ENCODE measurements at regions not wholly inside any gene's neighbourhood (a gene's known extent, or its start where the extent isn't known, plus 50 kb on each side); places are given as distances from the start of the nearest gene placed in this dataset.

GRCh38 chr6:71531006-71531405 lies 242.4 kb downstream of the OGFRL1 start:
- TF ChIP-seq POLR2A (IDR thresholded peaks at IDR 0.05) (no peak), CTCF (IDR thresholded peaks at IDR 0.05 in 4 of 5, conservative IDR thresholded peaks at IDR 0.05 in 1 of 5) (no peak)
- no peak overlapping the region for H3K4me3 ChIP-seq
- DNase-seq (no peak), ATAC-seq (no peak)
- no peaks in the 10 kb centered on the region for H3K9me3 ChIP-seq
- no peaks in the 10 kb centered on the region for H3K27me3 ChIP-seq
- no peaks in the 10 kb centered on the region for H3K36me3 ChIP-seq
- H3K27ac ChIP-seq, result no peak overlapping the region
- intact Hi-C loops (cut with DNase I; ENCODE audit: low total_unique reads), result loop anchor here (5.0 kb wide), 1 partner anchor 551 kb away; no protein-coding TSS in a partner anchor
- no peaks in the 10 kb centered on the region for H3K4me1 ChIP-seq
- in situ Hi-C loops (cut with MboI; ENCODE audit: low sequenced_read_pairs in 4 of 4), result loop anchor here in 3 of 4 donors (5.0 to 25.0 kb wide), 2 partner anchors 551 to 556 kb away; no protein-coding TSS in a partner anchor

GRCh38 chr6:71531841-71532240 lies 243.2 kb downstream of the OGFRL1 start:
- H3K36me3 ChIP-seq, result no peaks in the 10 kb centered on the region
- H3K27me3 ChIP-seq, result no peaks in the 10 kb centered on the region
- H3K9me3 ChIP-seq, result no peaks in the 10 kb centered on the region
- no peak overlapping the region for H3K4me3 ChIP-seq
- TF ChIP-seq CTCF (IDR thresholded peaks at IDR 0.05 in 4 of 5, conservative IDR thresholded peaks at IDR 0.05 in 1 of 5) (no peak), POLR2A (IDR thresholded peaks at IDR 0.05) (no peak)
- in situ Hi-C loops (cut with MboI; ENCODE audit: low sequenced_read_pairs in 4 of 4) (loop anchor here in 3 of 4 donors (5.0 to 25.0 kb wide), 2 partner anchors 550 to 555 kb away; no protein-coding TSS in a partner anchor), intact Hi-C loops (cut with DNase I; ENCODE audit: low total_unique reads) (loop anchor here (5.0 kb wide), 1 partner anchor 550 kb away; no protein-coding TSS in a partner anchor)
- DNase-seq (no peak), ATAC-seq (no peak)
- no peaks in the 10 kb centered on the region for H3K4me1 ChIP-seq
- no peak overlapping the region for H3K27ac ChIP-seq

GRCh38 chr6:71533939-71534379 lies 245.3 kb downstream of the OGFRL1 start:
- in situ Hi-C loops (cut with MboI; ENCODE audit: low sequenced_read_pairs in 4 of 4) (loop anchor here in 3 of 4 donors (5.0 to 25.0 kb wide), 2 partner anchors 548 to 553 kb away; no protein-coding TSS in a partner anchor), intact Hi-C loops (cut with DNase I; ENCODE audit: low total_unique reads) (loop anchor here (5.0 kb wide), 1 partner anchor 548 kb away; no protein-coding TSS in a partner anchor)
- Histone ChIP-seq H3K4me1 (no peaks in the 10 kb centered on the region), H3K4me3 (no peak overlapping the region), H3K27ac (no peak overlapping the region), H3K36me3 (no peaks in the 10 kb centered on the region), H3K9me3 (no peaks in the 10 kb centered on the region), H3K27me3 (no peaks in the 10 kb centered on the region)
- ATAC-seq (no peak), DNase-seq (no peak)
- TF ChIP-seq CTCF (IDR thresholded peaks at IDR 0.05 in 4 of 5, conservative IDR thresholded peaks at IDR 0.05 in 1 of 5) (peak in 3 of 5 experiments; percentile 23 to 59 (median 51)), POLR2A (IDR thresholded peaks at IDR 0.05) (no peak)

GRCh38 chr6:71534921-71535320 lies 246.3 kb downstream of the OGFRL1 start:
- ATAC-seq, result no peak
- TF ChIP-seq POLR2A (IDR thresholded peaks at IDR 0.05) (no peak), CTCF (IDR thresholded peaks at IDR 0.05 in 4 of 5, conservative IDR thresholded peaks at IDR 0.05 in 1 of 5) (no peak)
- no peak overlapping the region for H3K4me3 ChIP-seq
- in situ Hi-C loops (cut with MboI; ENCODE audit: low sequenced_read_pairs in 4 of 4) (loop anchor here in 3 of 4 donors (5.0 to 25.0 kb wide), 2 partner anchors 547 to 552 kb away; no protein-coding TSS in a partner anchor), intact Hi-C loops (cut with DNase I; ENCODE audit: low total_unique reads) (loop anchor here (5.0 kb wide), 1 partner anchor 547 kb away; no protein-coding TSS in a partner anchor)
- H3K27ac ChIP-seq, result no peak overlapping the region
- no peaks in the 10 kb centered on the region for H3K9me3 ChIP-seq
- no peaks in the 10 kb centered on the region for H3K36me3 ChIP-seq
- DNase-seq, result no peak
- H3K27me3 ChIP-seq, result no peaks in the 10 kb centered on the region
- no peaks in the 10 kb centered on the region for H3K4me1 ChIP-seq
